OCI-LY1 (cell line): ENCODE measurements at regions not wholly inside any gene's neighbourhood (a gene's known extent, or its start where the extent isn't known, plus 50 kb on each side); places are given as distances from the start of the nearest gene placed in this dataset.

Experiments
- CTCF ChIP-seq: fragments of 200-600 bp; sonication (generic), shearing (Covaris generic); IDR thresholded peaks from 2 replicates; pipeline ENCODE4 v1.5.1; 2017; ENCODE audit warnings: mild to moderate bottlenecking, antibody characterized with exemption, low read length, moderate library complexity, mixed read lengths
- EZH2 ChIP-seq: fragments of 200-600 bp; sonication (generic), shearing (Covaris generic); IDR thresholded peaks from 2 replicates; pipeline ENCODE4 v1.8.0; 2017; ENCODE audit warnings: borderline replicate concordance, mixed run types, mild to moderate bottlenecking, antibody characterized with exemption, low read length, moderate library complexity, mixed read lengths

GRCh38 chr21:35607406-35607805 lies 452.9 kb downstream of the SETD4 start:
- TF ChIP-seq CTCF: no peak
- no peak for TF ChIP-seq EZH2
